AG10803 (cell line): ENCODE measurements at regions not wholly inside any gene's neighbourhood (a gene's known extent, or its start where the extent isn't known, plus 50 kb on each side); places are given as distances from the start of the nearest gene placed in this dataset.
"Not testable (repeated sequence)": the region's sequence is repeated elsewhere in the genome, so short reads cannot be mapped to it uniquely, and the experiment has no call there.

ENCODE experiments used
- DNase-seq: peaks from one replicate; pipeline ENCODE4 v3.0.0; 2010; ENCODE audit warnings: low read depth
- H3K4me3 ChIP-seq: 2 replicates; pipeline ENCODE4 v1.5.1; 2011; ENCODE audit warnings: mild to moderate bottlenecking, low read length, control low read depth
- CTCF ChIP-seq: conservative IDR thresholded peaks from 2 replicates; pipeline ENCODE4 v1.5.1; 2011; ENCODE audit warnings: mild to moderate bottlenecking, low read length, control low read depth, inconsistent platforms

DNA sequence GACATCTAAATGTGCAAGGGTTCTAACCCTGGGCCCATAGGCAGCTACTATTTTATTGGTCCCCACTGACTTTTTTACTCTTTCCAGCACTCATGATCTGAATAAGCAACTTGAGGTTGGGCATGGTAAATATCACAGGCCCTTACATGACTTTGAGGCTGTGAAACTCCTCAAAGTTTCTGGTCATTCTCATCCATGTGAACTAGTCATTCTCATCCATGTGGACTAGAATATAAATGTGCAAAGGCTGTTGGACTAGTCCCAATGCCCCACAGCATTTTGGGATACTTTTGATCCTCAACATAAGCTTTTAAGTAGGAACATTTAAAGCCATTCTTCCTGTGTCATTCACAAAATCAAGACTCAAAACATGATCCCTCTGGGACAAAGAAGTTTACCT, 290.7 kb upstream of the PPARGC1A start:
- no peak overlapping the region for H3K4me3 ChIP-seq
- DNase-seq = no peak
- TF ChIP-seq CTCF = no peak

GRCh38 chr4:24179201-24179840, 289.5 kb upstream of the PPARGC1A start:
- no peak for DNase-seq
- no peak for TF ChIP-seq CTCF
- H3K4me3 ChIP-seq = no peak overlapping the region

- not testable (repeated sequence) for DNase-seq, H3K4me3 ChIP-seq
Measured at GRCh38 chr4:24177443-24177842, 287.6 kb upstream of the PPARGC1A start.

GRCh38 chr4:24175707-24176106, 285.9 kb upstream of the PPARGC1A start:
- TF ChIP-seq CTCF = no peak
- DNase-seq = no peak
- H3K4me3 ChIP-seq = no peak overlapping the region

DNA sequence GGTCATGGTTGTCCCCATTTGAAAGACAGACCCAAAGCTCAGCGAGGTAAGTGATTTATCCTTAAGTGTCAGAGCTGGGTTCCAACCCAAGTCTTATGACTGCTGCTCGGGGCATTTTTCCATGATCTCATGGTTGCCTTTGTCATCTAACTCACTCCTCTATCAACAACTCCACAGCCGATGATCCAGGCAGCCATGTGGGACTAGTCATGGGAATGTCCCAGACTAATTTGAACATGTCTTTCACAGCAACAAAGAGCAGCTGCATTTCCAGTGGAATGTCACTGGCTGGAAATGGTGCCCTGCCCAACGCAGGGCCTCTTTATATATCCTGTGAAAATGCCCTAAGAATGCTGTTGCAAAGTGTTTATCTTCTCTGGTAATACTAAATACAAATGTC, 284.8 kb upstream of the PPARGC1A start:
- TF ChIP-seq CTCF = no peak
- DNase-seq = no peak
- H3K4me3 ChIP-seq = no peak overlapping the region

DNA sequence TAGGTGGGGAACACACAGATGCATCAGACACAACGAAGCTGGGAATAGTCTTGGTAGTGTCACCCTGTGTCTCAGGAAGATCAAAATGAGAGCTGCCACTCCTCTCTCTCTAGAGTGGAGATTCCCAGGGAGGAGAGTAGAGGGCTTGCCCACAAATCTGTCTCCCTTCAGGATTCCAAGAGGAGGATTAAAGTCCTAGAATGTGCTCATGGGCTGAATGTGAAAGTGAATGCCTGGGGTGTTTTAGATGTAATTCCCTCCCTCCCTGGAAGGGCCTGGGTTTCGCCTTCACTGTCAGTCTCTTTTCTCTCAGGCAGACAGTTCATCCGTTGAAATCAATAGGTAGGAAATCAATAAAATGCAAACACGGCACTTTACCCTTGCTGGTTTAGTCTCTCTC, 282.6 kb upstream of the PPARGC1A start:
- DNase-seq = no peak
- H3K4me3 ChIP-seq = no peak overlapping the region
- no peak for TF ChIP-seq CTCF

DNA sequence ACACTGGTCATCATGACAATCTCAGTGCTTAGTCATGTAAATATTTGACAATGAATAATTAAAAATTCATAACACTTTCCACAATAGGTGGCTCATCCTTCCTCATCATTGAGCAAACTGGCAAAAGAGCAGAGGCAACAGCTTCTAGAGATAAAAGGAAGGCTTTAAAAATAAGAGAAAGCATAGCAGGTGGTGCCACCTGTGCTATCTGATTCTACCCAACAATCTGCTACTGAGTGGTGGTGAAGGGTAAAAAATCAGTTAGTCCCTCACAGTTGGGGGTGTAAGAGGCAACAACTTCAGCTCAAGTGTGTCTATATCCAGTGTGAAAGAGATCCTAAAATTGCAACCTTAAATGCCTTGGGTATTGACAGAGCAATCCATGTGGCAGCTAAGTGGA, 280.1 kb upstream of the PPARGC1A start:
- no peak overlapping the region for H3K4me3 ChIP-seq
- TF ChIP-seq CTCF = no peak
- no peak for DNase-seq

DNA sequence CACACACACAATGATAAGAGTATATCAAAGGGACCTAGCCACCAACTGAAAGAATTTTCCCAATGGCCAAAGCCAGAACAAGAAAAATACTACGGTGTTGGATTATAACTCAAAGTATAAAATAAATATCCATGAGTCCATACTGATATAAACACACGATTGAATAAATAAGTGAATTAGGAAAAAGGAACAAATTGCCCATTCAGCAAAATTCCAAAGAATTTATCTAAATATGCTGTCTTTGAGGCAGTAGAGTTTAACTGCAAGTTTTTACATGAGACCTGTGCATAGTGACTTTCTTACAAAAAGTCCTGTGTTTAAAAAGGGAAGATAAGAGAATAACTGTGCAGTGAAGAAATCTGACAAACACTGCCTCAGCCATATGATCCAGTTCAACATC, 278.8 kb upstream of the PPARGC1A start:
- TF ChIP-seq CTCF = no peak

More for the DNA sequence above, 278.8 kb upstream of the PPARGC1A start:
- H3K4me3 ChIP-seq = no peak overlapping the region
- no peak for DNase-seq
